GM19395 (cell line): ENCODE measurements at regions not wholly inside any gene's neighbourhood (a gene's known extent, or its start where the extent isn't known, plus 50 kb on each side); places are given as distances from the start of the nearest gene placed in this dataset.

Experiments used
- ATAC-seq: cut with Tn5 transposase; IDR thresholded peaks from one replicate; pipeline ENCODE4 v1.9.1; 2021; ENCODE audit warnings: mild to moderate bottlenecking, moderate library complexity; ENCODE audit not compliant: unreplicated experiment

DNA sequence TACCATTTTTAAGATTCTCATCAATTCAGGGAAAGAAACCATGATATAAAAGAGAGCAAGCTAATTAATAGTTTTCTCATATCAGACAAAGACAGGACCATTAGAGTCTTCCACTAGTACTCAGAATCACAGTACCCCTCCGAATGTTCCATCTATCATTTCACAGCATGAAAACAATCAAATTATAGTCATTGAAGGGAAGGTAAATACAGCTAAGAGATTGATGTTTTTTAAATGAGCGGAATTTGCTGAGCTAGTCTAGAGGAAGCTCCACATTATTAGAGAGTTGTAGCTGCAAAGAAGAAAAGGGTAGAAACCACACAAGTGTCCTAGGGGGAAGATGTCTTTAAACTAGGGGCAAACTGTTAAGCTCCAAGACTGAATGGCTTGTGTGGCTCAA is 808.9 kb downstream of the CDH11 start:
- no peak for ATAC-seq

DNA sequence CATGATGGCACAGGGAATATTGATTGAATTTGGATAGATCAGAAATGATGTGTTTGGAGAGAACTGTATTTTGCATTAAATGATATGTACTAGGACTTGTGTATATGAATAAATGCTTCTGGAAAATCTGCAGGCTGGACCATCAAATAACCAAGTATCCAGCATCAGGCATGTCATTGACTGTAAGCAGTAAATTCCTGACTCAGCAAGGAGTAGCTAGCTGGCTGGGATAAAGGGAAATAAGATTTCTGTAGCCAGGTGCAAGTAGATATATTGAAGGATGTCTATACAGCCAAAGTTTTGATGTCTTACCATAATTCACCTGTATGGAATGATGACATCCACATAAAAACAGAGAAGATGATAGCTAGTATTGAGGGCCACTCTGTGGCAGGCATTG is 809.6 kb downstream of the CDH11 start:
- no peak for ATAC-seq

DNA sequence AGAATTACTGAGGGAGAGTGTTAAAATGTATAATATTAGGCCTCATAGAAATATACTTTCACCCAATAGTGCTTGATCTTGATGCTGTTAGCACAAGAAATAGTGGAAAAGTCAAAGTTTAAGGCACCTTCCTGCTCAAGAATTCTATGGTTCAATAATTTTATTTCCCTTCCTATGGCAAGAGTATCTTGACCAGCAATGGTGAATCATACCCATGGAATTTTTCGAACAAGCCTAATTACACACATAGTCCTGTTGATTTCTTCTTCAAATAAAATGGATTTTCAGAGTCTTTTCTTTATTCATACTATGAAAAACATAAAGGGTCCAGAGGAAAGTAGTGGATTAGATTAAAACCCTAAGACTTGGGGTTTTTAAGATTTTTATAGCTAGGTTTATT is 810.6 kb downstream of the CDH11 start:
- no peak for ATAC-seq

DNA sequence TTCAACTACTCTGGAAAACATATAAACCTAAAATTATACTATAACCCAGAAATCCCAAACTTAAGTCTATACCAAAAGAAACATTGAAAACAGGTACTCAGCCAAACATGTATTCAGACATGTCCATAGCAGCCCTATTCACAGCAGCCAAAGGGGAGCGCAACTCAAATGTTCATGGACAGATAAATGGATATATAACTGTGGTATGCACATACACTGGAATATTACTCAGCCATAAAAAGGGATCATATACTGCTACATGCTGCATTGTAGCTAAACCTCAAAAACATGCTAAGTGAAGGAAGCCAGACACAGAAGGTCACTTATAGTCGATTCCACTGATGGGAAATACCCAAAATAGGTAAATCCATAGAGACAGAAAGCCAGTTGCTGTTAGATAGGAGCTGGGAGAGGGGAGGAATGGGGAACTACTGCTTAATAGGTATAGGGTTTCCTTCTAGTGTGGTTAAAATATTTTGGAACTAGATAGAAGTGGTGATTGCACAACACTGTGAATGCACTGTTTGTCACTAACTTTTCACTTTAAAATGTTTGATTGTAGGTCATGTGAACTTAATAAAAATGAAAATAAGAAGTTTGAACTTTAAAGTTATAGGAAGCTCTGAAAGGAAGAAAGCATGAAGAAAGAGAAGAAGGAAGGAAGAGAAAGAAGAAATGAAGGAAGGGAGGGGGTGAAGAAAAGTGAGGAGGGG is 812.3 kb downstream of the CDH11 start:
- ATAC-seq: no peak

DNA sequence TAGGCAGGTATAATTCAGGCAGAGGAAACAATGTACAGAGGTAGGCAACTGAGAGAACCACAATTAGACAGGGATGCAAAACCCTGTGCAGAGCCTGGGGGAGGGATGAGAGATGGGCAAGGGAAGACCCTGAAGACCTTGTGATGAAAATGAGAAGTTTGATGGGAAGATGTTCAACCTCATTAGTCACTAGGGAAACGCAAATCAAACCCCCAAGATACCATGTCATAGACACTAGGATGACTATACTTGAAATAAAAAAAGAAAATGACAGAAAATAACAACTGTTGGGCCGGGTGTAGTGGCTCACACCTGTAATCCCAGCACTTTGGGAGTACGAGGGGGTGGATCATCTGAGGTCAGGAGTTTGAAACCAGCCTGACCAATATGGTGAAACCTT is 813.1 kb downstream of the CDH11 start:
- ATAC-seq: no peak

DNA sequence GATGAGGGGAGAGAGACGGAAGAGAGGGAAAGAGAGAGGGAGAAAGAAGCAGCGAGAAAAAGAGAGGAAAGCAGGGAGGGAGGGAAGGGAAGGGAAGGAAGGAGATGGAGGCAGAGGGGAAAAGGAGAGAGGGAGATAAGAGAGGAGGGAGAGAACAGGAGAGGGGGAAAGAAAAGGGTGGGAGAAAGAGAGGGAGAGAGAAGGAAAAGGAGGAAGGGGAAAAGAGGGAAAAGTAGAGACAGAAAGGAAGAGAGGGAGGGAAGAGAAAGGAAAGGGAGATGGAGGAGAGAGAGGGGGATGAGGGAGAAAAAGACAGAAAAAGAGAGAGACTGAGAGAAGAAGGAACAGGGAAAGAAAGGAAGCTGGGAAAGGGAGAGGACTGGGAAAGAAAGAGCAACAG is 814.4 kb downstream of the CDH11 start:
- ATAC-seq: no peak

DNA sequence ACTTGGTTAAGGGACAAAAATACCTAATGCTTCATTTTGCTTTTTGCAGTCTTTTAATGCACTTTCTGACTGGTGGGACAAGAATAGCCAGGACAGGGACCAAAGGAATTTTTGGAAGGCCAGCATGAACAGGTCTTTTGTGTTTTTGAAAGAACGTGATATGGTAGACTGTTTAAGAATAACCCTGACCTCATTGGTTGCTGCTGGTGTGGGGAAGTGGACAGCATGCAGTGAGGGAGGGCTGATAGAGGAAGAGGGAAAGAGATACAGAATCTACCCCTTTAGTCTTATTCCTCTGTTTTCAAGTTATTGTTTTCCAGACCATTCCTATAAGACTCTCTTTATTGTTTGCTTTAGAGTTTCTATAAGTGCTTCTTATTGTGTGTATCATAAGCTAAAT is 816.2 kb downstream of the CDH11 start:
- no peak for ATAC-seq

DNA sequence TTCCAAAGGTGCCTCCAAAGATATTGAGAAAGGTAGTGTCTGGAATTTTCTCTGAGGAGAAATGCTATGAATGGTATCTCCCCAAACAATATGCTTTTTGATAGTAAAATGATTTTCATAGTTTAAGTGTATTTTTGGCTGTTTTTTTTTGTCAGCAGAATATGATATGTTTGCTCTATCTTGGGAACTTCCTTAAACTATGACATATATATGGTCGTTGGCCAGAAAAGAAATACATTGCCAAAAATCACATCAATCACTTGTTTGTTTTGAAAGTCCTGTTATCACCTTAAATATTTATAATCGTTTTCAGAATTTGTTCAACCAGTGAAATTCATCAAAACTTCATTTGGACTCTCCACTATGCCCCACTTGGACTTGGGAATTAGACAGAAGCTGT is 816.9 kb downstream of the CDH11 start:
- ATAC-seq: no peak

DNA sequence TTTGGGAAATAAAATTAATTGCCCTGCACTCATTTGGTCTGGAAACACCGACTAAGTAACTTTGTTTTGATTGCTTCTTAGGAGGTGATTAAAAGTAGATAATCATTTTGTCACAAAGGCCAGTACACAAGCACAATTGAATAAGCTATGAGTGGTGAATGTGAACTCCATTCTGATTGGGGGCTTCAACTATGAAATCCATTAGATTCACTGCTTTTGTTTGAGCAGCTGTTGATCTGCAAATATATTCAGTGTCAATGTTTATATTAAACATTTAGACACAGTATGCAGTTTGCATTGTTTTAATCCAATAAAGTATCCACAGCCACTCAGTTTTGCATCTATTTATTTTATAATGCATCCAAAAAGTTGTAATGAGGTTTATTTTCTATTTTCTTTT is 817.5 kb downstream of the CDH11 start:
- ATAC-seq: no peak

DNA sequence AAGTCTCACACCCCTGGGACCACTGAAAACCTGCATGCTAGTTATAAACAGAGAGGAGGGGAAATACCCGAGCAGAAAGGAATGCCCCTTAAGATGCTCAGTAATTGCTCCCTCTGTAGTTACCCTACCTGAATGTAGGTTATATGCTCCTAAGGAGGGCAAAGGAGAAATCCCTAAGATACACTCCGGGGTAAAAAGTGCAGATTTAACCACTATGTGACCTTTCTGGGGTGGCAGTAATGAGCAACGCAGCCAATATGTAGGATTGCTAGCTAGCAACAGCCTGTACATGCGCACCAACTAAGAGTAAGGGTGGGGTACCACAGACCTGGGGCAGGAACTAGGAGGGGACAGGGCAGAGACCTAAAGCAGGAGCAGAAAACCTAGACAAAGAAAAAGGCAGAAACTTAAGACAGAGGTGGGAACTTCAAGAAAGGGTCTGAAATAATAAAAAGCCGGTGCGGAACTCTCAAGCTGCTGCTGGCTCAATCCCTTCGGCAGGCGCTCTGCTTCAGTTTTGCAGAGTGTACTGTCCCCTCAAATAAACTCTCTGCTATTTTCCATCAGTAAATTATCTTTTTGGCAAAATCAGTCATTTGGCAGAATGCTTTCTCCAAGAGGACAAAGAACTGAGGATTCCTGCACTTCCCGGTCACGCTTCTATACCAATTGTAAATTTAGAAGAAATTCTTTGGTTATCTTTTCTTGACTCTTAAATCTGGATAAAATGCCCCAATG is 823.8 kb downstream of the CDH11 start:
- no peak for ATAC-seq

DNA sequence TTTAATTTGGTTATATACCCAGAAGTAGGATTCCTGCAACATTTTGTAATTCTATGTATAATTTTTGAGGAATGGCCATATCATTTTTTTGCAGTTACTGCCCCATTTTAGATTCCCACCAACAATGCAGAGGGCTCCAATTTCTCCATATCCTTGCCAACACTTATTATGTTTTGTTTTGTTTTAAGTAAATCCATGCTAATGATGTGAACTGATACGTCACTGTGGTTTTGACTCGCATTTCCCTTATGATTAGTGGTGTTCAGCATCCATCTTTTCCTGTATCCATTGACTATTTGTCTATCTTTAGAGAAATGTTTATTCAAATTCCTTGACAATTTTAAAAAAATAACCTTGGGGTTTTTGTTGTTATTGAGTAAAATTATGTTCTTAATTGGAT is 826.4 kb downstream of the CDH11 start:
- ATAC-seq: no peak

DNA sequence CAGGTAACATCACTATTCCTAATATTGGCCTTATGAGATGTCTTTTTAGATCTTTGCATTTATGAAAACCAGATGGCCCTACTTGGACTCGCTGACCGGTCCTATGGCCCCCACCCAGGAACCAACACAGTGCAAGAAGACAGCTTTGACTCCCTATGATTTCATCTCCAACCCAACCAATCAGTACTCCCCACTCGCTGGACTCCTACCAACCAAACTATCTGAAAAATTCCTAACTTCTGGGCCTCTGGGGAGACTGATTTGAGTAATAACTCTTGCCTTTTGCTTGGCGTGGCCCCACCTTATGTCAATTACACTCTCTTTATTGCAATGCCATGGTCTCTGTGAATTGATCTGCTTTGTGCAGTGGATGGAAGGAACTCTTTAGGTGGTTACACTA is 828.9 kb downstream of the CDH11 start:
- no peak for ATAC-seq

DNA sequence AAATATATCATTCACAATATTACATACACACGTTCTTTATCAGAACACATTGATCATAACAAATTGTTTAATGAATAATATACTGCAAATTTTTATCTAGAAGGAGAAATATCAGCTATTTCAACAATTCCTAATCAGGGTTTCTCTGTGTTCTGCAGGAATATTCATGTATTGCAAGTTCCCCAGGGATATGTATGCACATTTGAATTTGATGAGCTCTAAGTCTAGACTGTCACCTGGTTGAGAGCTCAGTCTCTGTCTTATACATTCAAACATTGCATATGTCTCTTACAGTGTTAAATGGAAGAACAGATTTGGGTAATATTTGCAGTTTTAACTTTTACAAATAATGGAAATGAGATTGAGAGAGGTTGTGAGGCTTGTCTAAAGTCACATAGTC is 829.7 kb downstream of the CDH11 start:
- no peak for ATAC-seq

DNA sequence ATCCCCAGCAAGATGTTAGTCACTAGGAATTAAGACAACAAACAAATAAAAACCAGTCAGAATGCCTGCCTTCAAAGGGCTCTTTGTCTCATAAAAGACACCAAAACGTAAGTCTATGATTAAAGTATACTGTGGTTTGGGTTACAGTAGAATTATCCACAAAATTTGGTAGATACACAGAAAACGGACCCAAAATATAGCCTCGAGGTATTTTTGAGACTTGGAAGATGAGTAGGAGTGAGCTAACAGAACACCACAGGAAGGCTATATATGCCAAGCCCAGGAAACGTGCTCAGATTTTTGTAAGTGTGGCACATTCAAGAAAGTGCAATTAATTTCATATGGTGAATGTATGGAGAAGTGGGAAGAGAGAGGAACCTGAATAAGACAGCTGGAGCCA is 831.4 kb downstream of the CDH11 start:
- ATAC-seq: no peak

DNA sequence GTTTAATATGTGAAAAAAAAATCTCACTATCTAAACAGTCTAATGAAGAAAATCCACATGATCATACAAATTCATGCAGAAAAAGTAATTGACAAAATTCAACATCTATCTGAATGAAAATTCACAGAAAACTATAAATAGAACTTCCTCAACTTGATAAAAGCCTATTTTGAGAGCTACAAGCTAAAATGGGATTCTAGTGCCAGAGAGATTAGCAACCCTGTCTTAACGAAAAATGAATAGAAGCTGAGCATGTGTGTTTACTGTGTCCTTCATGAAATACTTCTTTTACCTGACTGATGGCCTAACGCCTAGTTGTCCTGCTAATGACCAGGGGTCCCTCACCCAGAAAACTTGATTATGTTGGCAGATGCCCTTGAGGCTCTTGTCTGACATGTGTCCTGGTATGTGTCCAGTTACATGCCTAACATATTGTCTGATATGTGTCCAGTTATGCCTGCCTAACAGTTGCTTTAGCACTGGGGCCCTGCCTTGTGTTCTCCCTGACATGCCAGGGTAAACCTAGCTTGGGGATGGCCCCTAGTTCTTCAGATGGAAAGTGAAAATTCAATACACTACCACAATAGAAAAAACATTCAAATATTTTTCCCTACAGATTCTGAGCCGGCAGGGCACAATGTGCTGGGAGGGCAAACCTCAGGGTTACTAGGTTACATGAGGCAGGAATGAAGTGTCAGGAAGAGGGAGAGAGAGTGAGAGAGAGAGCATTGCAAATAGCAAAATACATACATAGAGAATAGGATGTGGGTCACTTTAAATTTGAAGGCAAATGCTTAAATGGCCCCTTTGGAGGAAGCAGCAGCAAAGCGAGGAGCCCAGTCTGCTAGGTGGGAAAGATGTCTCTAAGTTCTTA is 834.0 kb downstream of the CDH11 start:
- no peak for ATAC-seq

DNA sequence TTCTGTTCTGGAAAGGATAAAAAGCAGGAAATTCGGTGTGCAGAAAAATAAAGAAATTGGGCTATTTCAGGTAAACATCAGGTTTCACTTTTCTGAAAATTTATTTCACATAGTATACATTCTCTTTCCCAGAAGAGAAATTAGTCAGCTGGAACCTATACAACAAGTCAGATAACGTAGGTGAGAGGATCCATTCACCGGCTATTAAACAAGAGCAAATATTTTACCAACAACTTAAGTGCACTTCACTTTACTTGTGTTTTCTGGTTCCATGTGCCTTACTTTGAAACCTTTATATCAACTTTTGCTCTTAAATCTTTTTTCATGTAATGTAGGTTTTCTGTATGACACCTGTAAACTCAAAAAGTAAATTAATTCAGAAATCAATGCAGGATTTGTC is 839.7 kb downstream of the CDH11 start:
- no peak for ATAC-seq

DNA sequence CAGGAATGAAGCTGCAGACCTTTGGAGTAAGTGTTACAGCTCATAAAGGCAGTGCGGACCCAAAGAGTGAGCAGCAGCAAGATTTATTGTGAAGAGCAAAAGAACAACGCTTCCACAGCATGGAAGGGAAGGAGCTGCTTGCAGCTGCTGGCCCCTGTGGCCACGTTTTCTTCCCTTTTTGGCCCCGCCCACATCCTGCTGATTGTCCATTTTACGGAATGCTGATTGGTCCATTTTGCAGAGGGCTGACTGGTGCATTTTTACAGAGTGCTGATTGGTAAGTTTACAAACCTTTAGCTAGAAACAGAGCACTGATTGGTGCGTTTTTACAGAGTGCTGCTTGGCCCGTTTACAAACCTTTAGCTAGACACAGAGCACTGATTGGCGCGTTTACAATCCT is 841.5 kb downstream of the CDH11 start:
- no peak for ATAC-seq

DNA sequence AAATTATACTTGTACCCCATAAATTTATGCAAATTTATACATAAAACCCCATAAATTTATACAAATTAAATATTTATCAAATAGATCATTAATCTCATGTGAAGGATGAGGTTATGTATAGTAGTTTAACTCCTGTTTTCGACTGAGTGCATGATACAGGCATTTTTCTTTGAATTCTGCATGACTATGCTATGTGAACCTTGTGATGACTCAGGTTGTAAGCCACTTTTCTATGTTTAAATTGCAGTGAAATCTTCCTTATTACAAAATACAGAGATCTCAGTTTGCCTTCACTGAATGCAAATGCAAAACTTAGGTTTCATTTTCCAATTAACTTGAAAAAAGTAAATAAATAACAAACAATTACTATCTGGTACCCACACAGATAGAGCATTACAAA is 843.7 kb downstream of the CDH11 start:
- no peak for ATAC-seq

DNA sequence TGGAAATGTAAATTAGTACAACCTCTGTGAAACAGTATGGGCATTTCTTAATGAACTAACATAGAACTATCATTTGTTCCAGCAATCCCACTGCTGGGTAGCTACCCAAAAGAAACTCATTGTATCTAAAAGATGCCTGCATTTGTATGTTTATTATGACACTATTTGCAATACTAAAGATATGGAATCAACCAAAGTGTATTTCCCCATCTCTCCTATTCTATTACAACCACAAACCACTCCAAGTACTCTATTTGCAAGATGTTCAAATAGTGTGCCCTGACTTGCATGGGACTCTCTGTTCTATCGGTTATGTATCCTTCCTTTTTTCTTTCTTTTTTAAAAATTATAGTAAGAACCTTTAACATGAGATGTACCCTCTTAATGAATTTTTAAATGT is 845.2 kb downstream of the CDH11 start:
- no peak for ATAC-seq

DNA sequence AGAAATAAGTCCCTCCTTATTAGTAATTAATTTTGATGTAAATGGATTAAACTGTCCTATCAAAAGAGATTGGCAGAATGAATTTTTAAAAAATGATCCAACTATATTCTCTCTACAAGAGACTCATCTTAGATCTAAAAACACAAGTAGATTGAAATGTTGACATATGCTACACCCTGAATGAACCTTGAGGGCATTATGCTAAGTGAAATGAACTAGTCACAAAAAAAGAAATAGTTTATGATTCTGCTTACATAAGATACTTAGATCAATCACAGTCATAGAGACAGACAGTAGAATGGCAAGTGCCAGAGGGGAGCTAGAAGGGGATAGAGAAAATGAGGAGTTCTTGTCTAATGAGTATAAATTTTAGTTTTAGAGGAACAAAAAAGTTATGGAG is 849.8 kb downstream of the CDH11 start:
- ATAC-seq: no peak

DNA sequence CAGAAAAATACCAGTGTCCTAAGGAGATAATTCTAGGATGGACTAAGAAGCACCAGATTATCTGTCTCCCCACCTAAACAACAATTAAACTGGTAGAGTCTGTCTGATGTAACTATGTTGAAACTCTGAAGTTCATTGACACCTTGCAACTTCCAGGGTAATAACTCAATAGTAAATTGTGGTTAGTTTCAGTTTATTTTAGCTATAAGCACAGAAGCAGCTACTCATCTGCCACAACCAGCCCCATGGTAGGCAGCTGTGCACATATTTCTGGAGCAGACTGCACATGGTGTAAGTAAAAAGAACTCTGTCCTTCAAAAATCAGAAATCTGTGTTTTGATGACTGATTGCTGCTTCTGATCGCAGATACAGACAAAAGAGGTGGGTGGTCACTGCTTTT is 852.1 kb downstream of the CDH11 start:
- ATAC-seq: no peak

DNA sequence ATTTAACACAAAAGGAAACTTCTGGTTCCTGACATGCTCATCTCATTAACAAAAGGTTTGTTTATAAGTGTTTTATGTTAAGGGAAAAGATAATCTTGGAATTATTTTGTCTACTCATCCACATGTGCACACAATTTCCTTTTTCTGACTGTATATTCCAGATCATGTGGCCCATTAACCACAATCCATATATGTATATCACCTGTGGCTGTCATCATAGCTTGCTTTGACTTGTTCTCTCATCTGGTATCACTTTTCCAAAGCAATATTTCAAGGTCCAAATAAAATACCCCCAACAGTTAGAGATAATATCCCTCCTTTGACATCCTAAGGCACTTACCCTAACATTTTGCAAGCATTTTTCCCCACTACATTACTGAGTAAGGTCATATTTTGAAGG is 856.1 kb downstream of the CDH11 start:
- ATAC-seq: no peak
